ENCODE measurements at regions not wholly inside any gene's neighbourhood (a gene's known extent, or its start where the extent isn't known, plus 50 kb on each side); places are given as distances from the start of the nearest gene placed in this dataset.
"Not testable (repeated sequence)": the region's sequence is repeated elsewhere in the genome, so short reads cannot be mapped to it uniquely, and the experiment has no call there.

DNA sequence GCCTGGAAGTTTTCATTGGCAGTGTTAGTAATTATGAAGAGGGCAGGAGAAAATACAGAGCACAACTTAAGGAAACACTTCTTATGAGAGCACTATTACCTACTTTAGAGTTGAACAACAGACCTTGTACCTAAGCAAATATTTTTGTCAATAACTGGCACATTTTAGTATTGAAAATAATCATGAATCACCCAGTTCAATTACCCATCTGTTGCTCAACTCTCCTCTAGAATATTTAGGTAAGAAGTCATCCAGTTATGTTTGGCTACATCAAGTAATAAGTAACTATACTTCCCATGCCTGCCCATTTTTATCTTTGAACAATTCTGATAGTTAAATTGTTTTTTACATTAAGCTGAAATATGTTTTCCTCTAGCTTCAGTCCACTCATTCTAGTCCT is 893.4 kb downstream of the DIAPH3 start:
- DNase-seq (ENCODE audit: low read depth in 2 of 3, low spot score in 1 of 3), result no peak

GRCh38 chr13:59274958-59275727 is 888.6 kb downstream of the DIAPH3 start:
- no peak for DNase-seq (ENCODE audit: low read depth in 2 of 3, low spot score in 1 of 3)

DNA sequence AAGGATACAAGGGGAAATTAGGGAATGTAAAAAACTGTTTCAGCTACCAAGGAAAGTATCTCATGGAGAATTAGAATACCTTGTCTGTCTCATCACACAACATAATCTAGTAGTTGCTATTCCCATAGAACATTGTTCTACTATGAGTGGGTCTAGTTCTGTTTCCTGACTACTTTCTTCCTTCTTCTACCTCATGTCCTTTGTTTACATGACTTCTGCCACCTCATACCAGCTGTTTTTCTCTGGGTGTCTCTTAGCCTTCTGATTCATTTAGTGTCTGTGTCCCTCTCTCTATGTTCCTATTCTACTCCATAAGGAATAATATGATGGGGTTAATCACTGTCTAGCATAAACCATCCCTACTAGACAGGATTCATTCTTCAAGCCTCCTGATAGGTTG is 887.3 kb downstream of the DIAPH3 start:
- DNase-seq (ENCODE audit: low read depth in 2 of 3, low spot score in 1 of 3), result no peak

GRCh38 chr13:59277106-59277505 is 886.6 kb downstream of the DIAPH3 start:
- no peak for DNase-seq (ENCODE audit: low read depth in 2 of 3, low spot score in 1 of 3)

- DNase-seq (ENCODE audit: low read depth in 2 of 3, low spot score in 1 of 3), result no peak
Observed at GRCh38 chr13:59279028-59279427, 884.7 kb downstream of the DIAPH3 start.

- DNase-seq (ENCODE audit: low read depth in 2 of 3, low spot score in 1 of 3), result no peak
Observed at GRCh38 chr13:59279576-59279975, 884.2 kb downstream of the DIAPH3 start.

GRCh38 chr13:59280297-59280696 is 883.4 kb downstream of the DIAPH3 start:
- no peak for DNase-seq (ENCODE audit: low read depth in 2 of 3, low spot score in 1 of 3)

- no peak for DNase-seq (ENCODE audit: low read depth in 2 of 3, low spot score in 1 of 3)
Observed at GRCh38 chr13:59281453-59281852, 882.3 kb downstream of the DIAPH3 start.

DNA sequence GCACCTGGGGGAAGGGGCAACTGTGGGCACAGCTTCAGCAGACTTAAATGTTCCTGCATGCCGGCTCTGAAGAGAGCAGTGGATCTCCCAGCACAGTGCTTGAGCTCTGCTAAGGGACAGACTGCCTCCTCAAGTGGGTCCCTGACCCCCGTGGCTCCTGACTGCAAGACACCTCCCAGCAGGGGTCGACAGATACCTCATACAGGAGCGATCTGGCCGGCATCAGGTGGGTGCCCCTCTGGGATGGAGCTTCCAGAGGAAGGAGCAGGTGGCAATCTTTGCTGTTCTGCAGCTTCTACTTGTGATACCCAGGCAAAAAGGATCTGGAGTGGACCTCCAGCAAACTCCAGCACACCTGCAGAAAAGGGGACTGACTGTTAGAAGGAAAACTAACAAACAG is 871.5 kb downstream of the DIAPH3 start:
- not testable (repeated sequence) for DNase-seq (ENCODE audit: low read depth in 2 of 3, low spot score in 1 of 3)

DNA sequence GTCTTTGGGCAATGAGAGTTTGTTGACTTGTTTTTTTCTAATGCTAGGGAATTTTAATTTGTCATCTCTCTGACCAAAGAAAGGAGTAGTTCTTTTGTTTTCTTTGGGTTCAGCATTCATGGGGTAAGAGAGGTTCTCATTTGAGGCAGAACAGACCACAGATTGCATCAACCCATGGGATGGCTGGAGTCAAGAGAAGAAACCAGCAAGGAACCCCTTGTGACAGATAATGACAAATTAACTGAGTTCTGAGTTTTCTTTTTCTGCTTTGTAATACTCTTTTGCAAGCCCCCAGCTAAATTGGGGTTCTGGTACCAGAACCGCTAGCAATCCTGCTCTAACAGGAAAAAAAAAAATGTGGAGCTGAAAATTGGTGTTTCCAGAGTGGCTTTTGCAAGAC is 864.1 kb downstream of the DIAPH3 start:
- no peak for DNase-seq (ENCODE audit: low read depth in 2 of 3, low spot score in 1 of 3)

- DNase-seq (ENCODE audit: low read depth in 2 of 3, low spot score in 1 of 3), result no peak
Observed at GRCh38 chr13:59300355-59301173, 863.2 kb downstream of the DIAPH3 start.

- no peak for DNase-seq (ENCODE audit: low read depth in 2 of 3, low spot score in 1 of 3)
Observed at GRCh38 chr13:59301174-59301567, 862.6 kb downstream of the DIAPH3 start.

DNA sequence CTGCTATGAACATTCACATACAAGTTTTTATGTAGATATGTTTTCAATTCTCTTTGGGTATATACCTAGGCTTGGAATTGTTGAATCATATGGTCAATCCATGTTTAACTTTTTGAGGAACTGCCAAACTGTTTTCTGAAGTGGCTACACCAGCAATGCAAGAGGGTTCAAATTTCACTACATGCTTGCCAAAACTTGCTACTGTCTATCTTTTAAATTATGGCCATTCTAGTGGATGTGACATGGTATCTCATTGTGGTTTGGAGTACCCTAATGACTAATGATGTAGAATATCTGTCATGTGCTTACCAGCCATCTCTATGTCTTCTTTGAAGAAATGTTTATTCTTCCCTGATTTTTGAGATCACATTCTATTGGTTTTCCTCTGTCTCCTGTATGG is 860.3 kb downstream of the DIAPH3 start:
- DNase-seq (ENCODE audit: low read depth in 2 of 3, low spot score in 1 of 3), result no peak

GRCh38 chr13:59304596-59304995 is 859.1 kb downstream of the DIAPH3 start:
- no peak for DNase-seq (ENCODE audit: low read depth in 2 of 3, low spot score in 1 of 3)

- DNase-seq (ENCODE audit: low read depth in 2 of 3, low spot score in 1 of 3), result no peak
Observed at GRCh38 chr13:59305896-59306295, 857.8 kb downstream of the DIAPH3 start.

GRCh38 chr13:59312776-59313175 is 851.0 kb downstream of the DIAPH3 start:
- no peak for DNase-seq (ENCODE audit: low read depth in 2 of 3, low spot score in 1 of 3)

GRCh38 chr13:59318320-59318930 is 845.3 kb downstream of the DIAPH3 start:
- DNase-seq (ENCODE audit: low read depth in 2 of 3, low spot score in 1 of 3), result peak; percentile 21 to 66 (median 49)

DNA sequence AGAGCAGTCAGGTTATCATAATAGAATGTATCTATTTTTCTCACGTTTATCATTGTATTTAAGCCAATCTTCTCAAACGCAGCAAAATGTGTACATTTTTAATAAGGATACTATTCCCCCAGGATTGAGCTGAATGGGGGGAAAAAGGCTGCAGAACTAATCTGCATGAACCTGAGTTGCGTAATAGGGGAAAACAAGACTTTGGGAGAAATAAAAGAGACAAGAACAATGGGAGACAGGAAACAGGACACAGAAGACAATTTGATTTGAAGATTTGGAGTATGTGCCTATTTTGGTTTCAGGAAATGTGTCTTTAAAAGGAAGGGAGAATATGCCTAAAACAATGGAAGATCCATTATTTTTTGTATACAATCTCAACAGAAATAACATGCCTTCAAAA is 844.5 kb downstream of the DIAPH3 start:
- DNase-seq (ENCODE audit: low read depth in 2 of 3, low spot score in 1 of 3), result no peak

GRCh38 chr13:59320021-59320420 is 843.7 kb downstream of the DIAPH3 start:
- no peak for DNase-seq (ENCODE audit: low read depth in 2 of 3, low spot score in 1 of 3)

DNA sequence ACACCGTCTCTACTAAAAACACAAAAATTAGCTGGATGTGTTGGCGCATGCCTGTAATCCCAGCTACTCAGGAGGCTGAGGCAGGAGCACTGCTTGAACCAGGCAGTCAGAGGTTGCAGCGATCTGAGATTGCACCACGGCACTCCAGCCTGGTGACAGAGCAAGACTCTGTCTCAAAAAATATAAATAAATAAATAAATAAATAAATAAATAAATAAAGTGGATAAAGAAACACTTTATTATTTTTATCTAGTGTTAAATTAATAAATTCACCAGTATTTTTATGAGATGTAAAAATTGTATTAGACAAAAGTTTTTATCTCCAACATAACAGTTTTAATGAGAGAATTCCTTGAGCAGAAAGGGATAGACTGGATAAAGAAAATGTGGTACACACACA is 839.3 kb downstream of the DIAPH3 start:
- not testable (repeated sequence) for DNase-seq (ENCODE audit: low read depth in 2 of 3, low spot score in 1 of 3)

- no peak for DNase-seq (ENCODE audit: low read depth in 2 of 3, low spot score in 1 of 3)
Observed at GRCh38 chr13:59326717-59327116, 837.0 kb downstream of the DIAPH3 start.

GRCh38 chr13:59330764-59331163 is 833.0 kb downstream of the DIAPH3 start:
- DNase-seq (ENCODE audit: low read depth in 2 of 3, low spot score in 1 of 3), result no peak

Measured in stimulated activated CD4-positive, alpha-beta T cell treated with anti-CD3 and anti-CD28 coated beads, Interleukin-12 subunit alpha, Interleukin-12 subunit beta, amount 100 ng/mL, for 48 hours (primary cell).